Frontal cortex (tissue), 3 donors: ENCODE measurements at regions not wholly inside any gene's neighbourhood (a gene's known extent, or its start where the extent isn't known, plus 50 kb on each side); places are given as distances from the start of the nearest gene placed in this dataset.
A peak's percentile ranks its signal among the peaks of the same experiment; 100 is the strongest.

Experiments used
- DNase-seq, 2 donors: peaks; one replicate each; pipeline ENCODE4 v3.0.0; 2012; ENCODE audit warnings: low spot score in 2 of 2
- FAIRE-seq: peaks from 2 replicates; lab custom pipeline; 2012; peaks lifted over from hg19 to GRCh38; lab: Jason Lieb, UNC
- donor health status: control.
- donor health status: control.
- donor health status: control.

DNA sequence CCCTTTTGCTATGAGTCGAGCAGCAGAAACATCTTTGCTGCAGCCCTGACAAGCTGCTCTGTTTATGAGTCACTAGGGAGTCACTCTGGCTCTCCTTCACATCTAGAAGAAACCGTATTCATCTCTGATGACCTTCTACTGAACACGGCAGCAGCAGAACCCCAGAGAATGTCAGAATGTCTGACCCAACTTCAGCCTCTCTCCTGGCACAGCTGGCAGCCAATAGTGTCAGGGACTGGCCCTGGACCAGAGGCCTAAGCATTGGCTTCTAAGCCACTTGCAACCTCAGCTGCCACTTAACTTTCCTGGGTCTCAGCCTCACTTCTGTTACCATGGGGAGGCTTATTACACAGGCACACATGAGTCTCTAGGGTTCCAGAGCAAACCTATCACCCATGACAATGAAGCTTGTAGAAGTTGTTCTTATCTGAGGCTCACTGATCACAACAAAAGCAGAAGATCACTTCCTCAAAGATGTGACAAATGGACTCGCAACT, 184.1 kb upstream of the TLE3 start:
- FAIRE-seq = no peak

DNA sequence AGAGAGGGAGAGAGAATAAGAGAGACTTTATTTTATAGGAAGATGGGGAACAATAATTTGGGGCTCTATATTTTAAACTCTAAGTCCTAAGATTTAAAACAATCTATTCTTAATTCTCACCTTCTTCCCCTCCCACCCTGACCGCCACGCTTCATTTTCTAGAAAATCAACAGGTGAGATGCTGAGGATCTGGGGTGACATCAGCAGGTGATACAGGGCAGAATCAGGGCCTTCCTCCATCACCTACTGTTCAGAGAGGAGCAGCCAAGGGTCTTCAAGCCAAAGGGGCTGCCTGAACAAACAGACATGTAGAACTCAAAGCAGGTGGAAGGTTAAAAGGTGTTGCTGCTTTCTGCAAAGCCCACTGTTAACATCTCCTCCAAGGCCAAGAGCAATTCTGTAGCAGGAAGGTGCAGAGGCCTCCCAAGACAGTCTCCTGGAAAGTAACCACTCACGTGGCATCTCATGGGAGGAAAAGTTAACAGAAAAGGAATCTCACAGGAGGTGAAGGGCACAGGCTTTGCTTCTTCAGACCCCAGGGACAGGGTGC, 183.6 kb upstream of the TLE3 start:
- DNase-seq (no peak), FAIRE-seq (no peak)

More for the DNA sequence above, 184.1 kb upstream of the TLE3 start:
- no peak for DNase-seq

DNA sequence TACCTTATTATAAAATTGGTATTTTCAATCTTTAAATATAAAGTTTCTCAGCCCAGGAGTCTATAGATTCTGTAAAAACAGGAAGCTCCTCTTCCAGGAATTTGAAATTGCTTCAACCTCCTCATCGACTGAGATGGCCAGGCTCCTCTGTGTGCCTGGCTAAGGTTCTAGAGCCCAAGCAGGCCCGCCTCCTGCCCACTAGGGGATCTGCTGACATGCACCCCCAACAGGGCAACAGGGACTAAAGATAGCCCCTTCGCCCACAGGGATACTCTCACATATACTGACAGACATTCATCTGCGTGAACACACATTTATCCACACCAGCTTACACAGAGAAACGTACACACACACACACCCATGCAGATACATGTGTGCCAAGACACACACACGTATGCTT, 183.1 kb upstream of the TLE3 start:
- no peak for DNase-seq
- FAIRE-seq = no peak

DNA sequence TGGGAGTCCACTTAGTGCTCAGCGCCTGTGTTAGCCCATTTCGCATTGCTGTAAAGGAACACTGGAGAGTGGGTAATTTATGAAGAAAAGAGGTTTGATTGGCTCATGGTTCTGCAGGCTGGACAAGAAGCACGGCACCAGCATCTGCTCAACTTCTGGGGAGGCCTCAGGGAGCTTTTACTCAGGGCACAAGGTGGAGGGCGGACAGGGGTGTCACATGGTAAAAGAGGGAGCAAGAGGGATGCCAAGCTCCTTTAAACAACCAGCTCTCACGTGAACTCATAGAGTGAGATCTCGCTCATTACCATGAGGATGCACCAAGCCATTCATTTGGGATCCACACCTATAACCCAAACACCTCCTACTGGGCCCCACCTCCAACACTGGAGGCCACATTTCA, 181.4 kb upstream of the TLE3 start:
- FAIRE-seq = no peak
- DNase-seq = no peak

DNA sequence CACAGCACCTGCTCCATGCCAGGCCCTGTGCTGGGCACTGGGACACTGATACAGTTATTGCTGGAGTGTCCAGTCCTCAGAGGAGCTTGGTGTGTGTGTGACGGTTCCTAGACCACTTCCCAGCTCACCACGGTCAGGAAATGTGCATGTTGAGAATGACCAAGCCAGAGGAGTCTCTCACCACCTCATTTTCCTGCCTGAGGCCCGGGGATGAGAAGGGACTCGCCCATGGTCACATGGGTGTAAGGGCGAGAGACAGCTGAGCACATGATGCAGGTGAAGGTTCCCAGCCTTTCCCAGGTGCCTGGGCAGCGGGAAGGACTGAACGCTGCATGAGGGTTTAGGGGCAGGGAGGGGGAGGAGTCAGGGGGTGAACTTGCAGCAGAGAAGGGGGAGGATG, 180.9 kb upstream of the TLE3 start:
- FAIRE-seq (no peak), DNase-seq (no peak)

- DNase-seq = no peak
- no peak for FAIRE-seq
These were observed 179.8 kb upstream of the TLE3 start for GRCh38 chr15:70277556-70277955.

- DNase-seq (no peak), FAIRE-seq (no peak)
These were observed 178.7 kb upstream of the TLE3 start for GRCh38 chr15:70276401-70276800.

DNA sequence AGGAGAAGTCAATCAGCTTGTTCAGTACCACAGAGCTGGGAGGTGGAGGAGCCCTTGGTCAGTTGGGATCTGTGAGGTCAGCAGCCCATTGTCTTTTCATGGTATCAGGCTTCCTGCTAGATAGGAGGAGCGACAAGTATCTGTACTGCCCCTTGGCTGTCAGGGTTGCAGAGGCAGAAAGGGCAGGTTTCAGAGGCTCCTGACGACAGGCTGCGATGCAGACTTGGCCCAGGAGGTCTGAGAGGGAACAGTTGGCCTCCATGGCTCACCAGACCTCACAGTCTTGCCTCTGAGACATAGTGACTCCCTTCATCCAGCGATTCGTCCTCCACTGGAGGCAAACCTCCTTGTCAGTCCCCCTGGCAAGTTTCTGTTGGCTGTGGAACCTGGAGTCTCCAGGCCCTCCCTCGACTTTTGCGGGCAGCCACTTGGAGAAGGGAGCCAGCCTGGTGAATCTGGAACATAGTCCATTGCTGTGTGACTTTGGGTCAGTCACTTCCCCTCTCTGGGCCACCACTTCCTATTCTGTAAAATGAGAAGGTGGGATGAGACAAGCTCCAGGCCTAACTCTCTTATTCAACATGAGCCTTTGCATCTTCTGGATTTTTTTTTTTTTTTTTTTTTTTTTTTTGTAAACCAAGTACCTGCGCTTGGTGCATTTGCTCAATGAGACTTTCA, 177.9 kb upstream of the TLE3 start:
- DNase-seq (no peak), FAIRE-seq (no peak)

- no peak for FAIRE-seq
- no peak for DNase-seq
These were observed 177.2 kb upstream of the TLE3 start for GRCh38 chr15:70274908-70275307.

DNA sequence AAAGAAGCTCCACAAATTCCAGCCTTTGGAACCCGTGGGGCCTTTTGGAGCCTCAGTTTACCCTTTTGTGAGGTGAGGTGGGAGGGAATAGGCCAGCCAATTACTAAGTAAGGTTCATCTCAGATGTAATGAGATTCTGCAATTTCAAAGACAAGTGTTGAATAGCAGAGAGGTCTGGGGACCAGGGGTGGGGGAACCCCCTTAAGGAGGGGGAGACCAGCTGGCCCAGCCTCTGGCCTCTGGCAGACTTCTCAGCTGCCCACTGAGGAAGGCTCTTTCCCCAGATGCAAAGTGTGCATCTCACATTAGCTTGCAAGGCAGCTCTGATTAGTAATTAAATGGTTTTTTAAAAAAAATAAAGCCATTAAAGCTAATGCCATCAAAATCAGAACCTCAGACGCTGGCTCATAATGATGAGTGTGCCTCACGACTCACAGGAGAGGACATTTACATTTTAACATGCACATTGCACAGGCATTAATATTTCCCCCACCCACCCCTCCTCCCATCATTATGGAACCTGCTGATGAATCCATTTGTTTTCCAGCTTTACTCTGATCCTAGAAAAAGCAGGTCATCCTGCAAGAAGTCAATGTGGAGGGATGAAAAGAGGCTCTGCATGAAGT, 176.7 kb upstream of the TLE3 start:
- no peak for FAIRE-seq
- DNase-seq = no peak

GRCh38 chr15:70273808-70274207, 176.1 kb upstream of the TLE3 start:
- no peak for DNase-seq
- no peak for FAIRE-seq

GRCh38 chr15:70272565-70273355, 175.0 kb upstream of the TLE3 start:
- FAIRE-seq = no peak
- no peak for DNase-seq

DNA sequence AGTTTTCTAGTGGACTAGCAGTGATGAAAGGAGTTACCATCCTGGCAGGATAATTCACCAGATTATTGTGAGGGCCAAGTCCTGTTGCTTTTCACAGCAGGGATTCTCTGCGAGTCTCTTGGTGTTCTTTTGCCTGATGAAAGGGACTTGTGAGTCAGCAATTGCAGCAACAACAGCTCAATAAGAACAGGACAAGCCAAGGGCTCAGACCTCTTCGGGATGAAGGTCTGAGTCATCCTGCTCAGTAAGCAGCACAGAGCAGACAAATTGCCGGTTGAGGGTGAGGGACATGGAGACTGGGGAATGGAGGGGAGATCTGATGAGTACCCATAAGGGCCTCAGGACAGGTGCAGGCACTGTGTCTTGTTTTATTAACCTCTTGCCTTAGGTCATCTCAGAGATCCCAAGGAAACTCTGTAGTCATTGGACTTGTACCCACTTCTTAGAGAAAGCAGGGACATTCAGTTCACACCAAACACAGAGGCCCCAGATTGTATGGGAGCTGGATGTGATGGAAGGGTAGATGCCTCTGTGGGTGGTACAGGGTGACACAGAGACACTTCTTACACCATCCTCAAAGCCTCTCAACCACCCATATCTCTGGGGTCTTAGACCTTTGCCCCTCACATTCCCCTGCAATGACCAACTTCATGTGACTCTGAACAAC, 173.8 kb upstream of the TLE3 start:
- no peak for FAIRE-seq

DNA sequence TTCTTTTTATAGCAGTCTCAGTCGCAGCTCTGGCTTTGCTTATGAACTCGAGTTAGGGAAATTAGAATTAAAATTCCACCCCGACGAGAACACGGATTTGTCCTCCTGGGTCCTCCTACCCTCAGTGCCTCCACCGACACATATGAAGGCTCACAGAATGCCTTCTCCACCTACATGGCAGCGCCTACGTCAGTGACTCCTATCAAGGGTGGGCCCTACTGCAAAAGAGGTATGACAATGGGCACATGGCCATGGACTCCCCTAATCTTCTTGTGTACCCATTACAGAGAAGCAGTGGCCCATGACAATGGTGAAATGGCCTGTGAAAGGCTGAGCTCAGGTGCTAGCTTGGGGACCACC, 173.0 kb upstream of the TLE3 start:
- FAIRE-seq (no peak), DNase-seq (no peak)

More for the DNA sequence above, 173.8 kb upstream of the TLE3 start:
- DNase-seq = peak in 1 of 2 donors; percentile 66

- FAIRE-seq = no peak
- no peak for DNase-seq
These were observed 172.5 kb upstream of the TLE3 start for GRCh38 chr15:70269991-70270751.

GRCh38 chr15:70269311-70269911, 171.7 kb upstream of the TLE3 start:
- FAIRE-seq (no peak), DNase-seq (no peak)

DNA sequence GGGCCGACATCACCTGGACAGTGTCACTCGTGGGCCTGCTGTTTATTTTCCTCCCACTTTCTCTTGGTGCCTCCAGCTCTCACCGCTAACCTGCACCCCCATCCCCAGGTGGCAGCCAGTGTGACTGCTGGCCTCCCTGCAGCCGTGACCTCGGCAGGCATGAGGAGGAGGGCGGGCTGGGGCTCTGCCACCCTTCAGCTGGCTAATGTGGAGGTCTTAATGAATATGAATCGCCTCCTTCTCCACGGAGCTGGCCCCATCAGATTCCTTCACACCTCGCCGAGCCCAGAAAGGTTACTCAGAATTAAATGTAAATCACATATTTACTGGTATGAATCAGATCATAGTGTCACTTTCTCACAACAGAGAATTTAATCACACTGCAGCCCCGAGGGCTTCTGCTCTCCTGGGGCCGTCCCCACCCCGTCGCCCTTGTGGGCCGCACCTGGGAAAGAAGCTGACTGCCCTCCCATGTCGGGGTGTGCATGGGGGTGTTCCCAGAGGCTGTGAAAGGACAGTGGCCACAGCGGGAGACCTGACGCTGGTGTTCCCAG, 171.1 kb upstream of the TLE3 start:
- DNase-seq (no peak), FAIRE-seq (no peak)

DNA sequence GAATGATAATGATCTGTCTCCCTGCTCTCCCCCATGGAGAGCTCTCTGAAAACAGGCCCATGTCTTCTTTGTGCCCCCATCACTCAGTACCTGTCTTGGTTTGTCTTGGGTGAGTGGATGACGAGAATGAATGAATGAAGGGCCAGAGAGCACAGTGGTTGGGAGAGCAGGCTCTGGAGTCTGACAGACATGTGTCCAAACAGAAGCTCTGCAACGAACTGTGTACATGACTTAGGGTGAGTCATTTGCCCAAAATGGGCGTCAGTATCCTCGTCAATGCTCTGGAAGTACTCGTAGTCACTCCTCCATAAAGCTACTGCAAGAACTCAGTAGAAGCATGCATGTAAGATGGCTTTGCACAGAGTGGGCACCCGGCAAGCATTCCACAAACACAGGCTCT, 170.2 kb upstream of the TLE3 start:
- no peak for FAIRE-seq

DNA sequence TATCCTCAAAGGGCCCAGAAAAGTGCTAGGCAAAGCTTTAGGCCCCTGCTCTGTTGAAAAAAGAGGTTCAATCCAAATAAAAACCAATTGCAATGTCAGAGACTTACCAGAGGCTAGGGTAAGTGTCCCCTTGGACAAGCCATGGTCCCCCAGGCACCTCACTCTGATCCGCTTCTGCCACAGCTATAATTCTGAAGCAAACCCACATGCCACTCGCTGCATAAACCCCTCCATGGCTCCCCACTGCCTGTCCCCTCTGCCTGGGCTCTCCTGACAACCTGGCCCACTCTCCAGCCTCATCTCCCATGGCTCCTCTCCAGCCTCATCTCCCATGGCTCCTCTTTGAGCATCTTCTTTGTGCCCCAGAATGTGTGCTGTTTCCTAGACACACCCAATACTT, 169.6 kb upstream of the TLE3 start:
- no peak for DNase-seq
- no peak for FAIRE-seq

More for the DNA sequence above, 170.2 kb upstream of the TLE3 start:
- DNase-seq = no peak
